ENCODE measurements at regions not wholly inside any gene's neighbourhood (a gene's known extent, or its start where the extent isn't known, plus 50 kb on each side); places are given as distances from the start of the nearest gene placed in this dataset.
A peak's percentile ranks its signal among the peaks of the same experiment; 100 is the strongest.

- H3K36me3 ChIP-seq (ENCODE audit: insufficient read depth, low read depth, low read length): no peaks in the 10 kb centered on the region
These were observed 510.9 kb downstream of the RPS24 start for GRCh38 chr10:78544423-78545090.

GRCh38 chr10:78545756-78546155 is 512.1 kb downstream of the RPS24 start:
- Histone ChIP-seq H3K4me1 (ENCODE audit: insufficient read depth, low read length) (peaks cover 8% of the 10 kb centered on the region), H3K27me3 (ENCODE audit: insufficient read depth, low read length) (peaks cover 32% of the 10 kb centered on the region), H3K9ac (ENCODE audit: low read depth, low read length) (no peak overlapping the region), H3K36me3 (ENCODE audit: insufficient read depth, low read depth, low read length) (no peaks in the 10 kb centered on the region), H3K27ac (ENCODE audit: low read length) (no peak overlapping the region), H3K4me3 (ENCODE audit: low read length) (no peak overlapping the region), H3K9me3 (ENCODE audit: insufficient read depth, low read depth, low read length) (no peaks in the 10 kb centered on the region)

More at GRCh38 chr10:78544423-78545090, 510.9 kb downstream of the RPS24 start:
- Histone ChIP-seq H3K4me3 (ENCODE audit: low read length) (no peak overlapping the region), H3K9me3 (ENCODE audit: insufficient read depth, low read depth, low read length) (no peaks in the 10 kb centered on the region), H3K27me3 (ENCODE audit: insufficient read depth, low read length) (peaks cover 20% of the 10 kb centered on the region; the same call in 1 of the 2 replicates), H3K9ac (ENCODE audit: low read depth, low read length) (no peak overlapping the region), H3K4me1 (ENCODE audit: insufficient read depth, low read length) (peaks cover 4% of the 10 kb centered on the region; the same call in 1 of the 2 replicates), H3K27ac (ENCODE audit: low read length) (no peak overlapping the region)

- Histone ChIP-seq H3K4me1 (ENCODE audit: insufficient read depth, low read length) (peaks cover 22% of the 10 kb centered on the region), H3K4me3 (ENCODE audit: low read length) (no peak overlapping the region), H3K27ac (ENCODE audit: low read length) (no peak overlapping the region), H3K27me3 (ENCODE audit: insufficient read depth, low read length) (peaks cover 35% of the 10 kb centered on the region), H3K36me3 (ENCODE audit: insufficient read depth, low read depth, low read length) (no peaks in the 10 kb centered on the region), H3K9me3 (ENCODE audit: insufficient read depth, low read depth, low read length) (no peaks in the 10 kb centered on the region), H3K9ac (ENCODE audit: low read depth, low read length) (no peak overlapping the region)
These were observed 513.7 kb downstream of the RPS24 start for GRCh38 chr10:78547397-78547796.

GRCh38 chr10:78547905-78548304 is 514.2 kb downstream of the RPS24 start:
- H3K27ac ChIP-seq (ENCODE audit: low read length): no peak overlapping the region
- no peak overlapping the region for H3K4me3 ChIP-seq (ENCODE audit: low read length)

GRCh38 chr10:78548369-78548768 is 514.7 kb downstream of the RPS24 start:
- peaks cover 35% of the 10 kb centered on the region for H3K27me3 ChIP-seq (ENCODE audit: insufficient read depth, low read length)
- no peak overlapping the region for H3K4me3 ChIP-seq (ENCODE audit: low read length)
- no peaks in the 10 kb centered on the region for H3K36me3 ChIP-seq (ENCODE audit: insufficient read depth, low read depth, low read length)
- no peaks in the 10 kb centered on the region for H3K9me3 ChIP-seq (ENCODE audit: insufficient read depth, low read depth, low read length)
- no peak overlapping the region for H3K27ac ChIP-seq (ENCODE audit: low read length)
- no peak overlapping the region for H3K9ac ChIP-seq (ENCODE audit: low read depth, low read length)
- peaks cover 26% of the 10 kb centered on the region for H3K4me1 ChIP-seq (ENCODE audit: insufficient read depth, low read length)

More at GRCh38 chr10:78547905-78548304, 514.2 kb downstream of the RPS24 start:
- no peaks in the 10 kb centered on the region for H3K36me3 ChIP-seq (ENCODE audit: insufficient read depth, low read depth, low read length)
- no peaks in the 10 kb centered on the region for H3K9me3 ChIP-seq (ENCODE audit: insufficient read depth, low read depth, low read length)
- H3K9ac ChIP-seq (ENCODE audit: low read depth, low read length): no peak overlapping the region
- H3K4me1 ChIP-seq (ENCODE audit: insufficient read depth, low read length): peaks cover 26% of the 10 kb centered on the region
- peaks cover 35% of the 10 kb centered on the region for H3K27me3 ChIP-seq (ENCODE audit: insufficient read depth, low read length)

- H3K36me3 ChIP-seq (ENCODE audit: insufficient read depth, low read depth, low read length): no peaks in the 10 kb centered on the region
These were observed 515.7 kb downstream of the RPS24 start for GRCh38 chr10:78549140-78549935.

DNA sequence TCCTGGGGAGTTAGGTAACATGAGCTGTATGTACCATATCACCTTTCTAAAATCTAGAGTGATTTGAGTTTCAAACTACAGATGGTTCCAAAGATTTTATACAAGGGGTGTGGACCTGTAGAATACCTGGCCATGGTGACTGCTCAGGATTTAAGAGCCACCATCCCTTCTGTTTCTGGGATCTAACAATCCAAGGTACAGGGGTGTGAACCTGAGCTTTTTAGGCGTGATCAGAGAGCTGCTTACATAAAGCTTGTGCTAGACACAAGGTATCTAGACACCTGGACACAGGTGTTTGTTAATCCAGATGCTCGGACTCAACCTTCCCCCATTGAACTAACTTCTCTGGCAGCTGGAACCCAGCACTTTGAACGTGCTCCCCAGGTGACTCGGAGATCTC is 516.4 kb downstream of the RPS24 start:
- Histone ChIP-seq H3K36me3 (ENCODE audit: insufficient read depth, low read depth, low read length) (no peaks in the 10 kb centered on the region), H3K9ac (ENCODE audit: low read depth, low read length) (no peak overlapping the region), H3K9me3 (ENCODE audit: insufficient read depth, low read depth, low read length) (no peaks in the 10 kb centered on the region), H3K27me3 (ENCODE audit: insufficient read depth, low read length) (peaks cover 35% of the 10 kb centered on the region), H3K4me1 (ENCODE audit: insufficient read depth, low read length) (peaks cover 22% of the 10 kb centered on the region), H3K27ac (ENCODE audit: low read length) (no peak overlapping the region), H3K4me3 (ENCODE audit: low read length) (no peak overlapping the region)

More at GRCh38 chr10:78549140-78549935, 515.7 kb downstream of the RPS24 start:
- no peak overlapping the region for H3K9ac ChIP-seq (ENCODE audit: low read depth, low read length)
- H3K27me3 ChIP-seq (ENCODE audit: insufficient read depth, low read length): peaks cover 35% of the 10 kb centered on the region
- peaks cover 22% of the 10 kb centered on the region for H3K4me1 ChIP-seq (ENCODE audit: insufficient read depth, low read length)
- no peak overlapping the region for H3K4me3 ChIP-seq (ENCODE audit: low read length)
- H3K27ac ChIP-seq (ENCODE audit: low read length): no peak overlapping the region
- H3K9me3 ChIP-seq (ENCODE audit: insufficient read depth, low read depth, low read length): no peaks in the 10 kb centered on the region

GRCh38 chr10:78550716-78551115 is 517.1 kb downstream of the RPS24 start:
- Histone ChIP-seq H3K4me1 (ENCODE audit: insufficient read depth, low read length) (peaks cover 27% of the 10 kb centered on the region), H3K9me3 (ENCODE audit: insufficient read depth, low read depth, low read length) (no peaks in the 10 kb centered on the region), H3K4me3 (ENCODE audit: low read length) (peak overlapping the region; percentile 7; the same call in 1 of the 2 replicates), H3K36me3 (ENCODE audit: insufficient read depth, low read depth, low read length) (no peaks in the 10 kb centered on the region), H3K27me3 (ENCODE audit: insufficient read depth, low read length) (peaks cover 35% of the 10 kb centered on the region), H3K27ac (ENCODE audit: low read length) (no peak overlapping the region), H3K9ac (ENCODE audit: low read depth, low read length) (peak overlapping the region; percentile 21; the same call in 1 of the 2 replicates)

GRCh38 chr10:78551184-78552005 is 517.4 kb upstream of the ZMIZ1 start:
- H3K4me3 ChIP-seq (ENCODE audit: low read length): peak overlapping the region; percentile 31; the same call in 1 of the 2 replicates
- peaks cover 27% of the 10 kb centered on the region for H3K4me1 ChIP-seq (ENCODE audit: insufficient read depth, low read length)
- no peak overlapping the region for H3K27ac ChIP-seq (ENCODE audit: low read length)
- H3K9me3 ChIP-seq (ENCODE audit: insufficient read depth, low read depth, low read length): no peaks in the 10 kb centered on the region
- H3K36me3 ChIP-seq (ENCODE audit: insufficient read depth, low read depth, low read length): no peaks in the 10 kb centered on the region
- H3K27me3 ChIP-seq (ENCODE audit: insufficient read depth, low read length): peaks cover 35% of the 10 kb centered on the region
- H3K9ac ChIP-seq (ENCODE audit: low read depth, low read length): peak overlapping the region; percentile 68; the same call in 1 of the 2 replicates

- Histone ChIP-seq H3K27ac (ENCODE audit: low read length) (no peak overlapping the region), H3K9ac (ENCODE audit: low read depth, low read length) (peak overlapping the region; percentile 68; the same call in 1 of the 2 replicates)
These were observed 516.4 kb upstream of the ZMIZ1 start for GRCh38 chr10:78552261-78552811.

DNA sequence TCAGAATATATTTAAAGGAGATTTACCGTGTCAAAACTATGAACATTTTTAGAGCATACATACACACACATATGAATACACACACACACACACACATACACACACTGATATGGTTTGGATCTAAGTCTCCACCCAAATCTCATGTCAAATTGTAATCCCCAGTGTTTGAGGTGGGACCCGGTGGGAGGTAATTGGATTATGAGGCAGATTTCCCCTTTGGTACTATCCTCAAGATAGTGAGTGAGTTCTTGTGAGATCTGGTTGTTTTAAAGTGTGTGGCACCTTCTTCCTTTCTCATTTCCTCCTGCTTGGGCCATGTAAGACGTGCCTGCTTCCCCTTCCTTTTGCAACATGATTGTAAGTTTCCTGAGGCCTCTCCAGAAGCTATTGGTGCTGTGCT is 515.0 kb upstream of the ZMIZ1 start:
- peaks cover 27% of the 10 kb centered on the region for H3K4me1 ChIP-seq (ENCODE audit: insufficient read depth, low read length)
- peaks cover 21% of the 10 kb centered on the region for H3K27me3 ChIP-seq (ENCODE audit: insufficient read depth, low read length)
- H3K36me3 ChIP-seq (ENCODE audit: insufficient read depth, low read depth, low read length): no peaks in the 10 kb centered on the region
- H3K27ac ChIP-seq (ENCODE audit: low read length): no peak overlapping the region
- H3K9me3 ChIP-seq (ENCODE audit: insufficient read depth, low read depth, low read length): no peaks in the 10 kb centered on the region
- H3K4me3 ChIP-seq (ENCODE audit: low read length): no peak overlapping the region
- no peak overlapping the region for H3K9ac ChIP-seq (ENCODE audit: low read depth, low read length)

More at GRCh38 chr10:78552261-78552811, 516.4 kb upstream of the ZMIZ1 start:
- Histone ChIP-seq H3K36me3 (ENCODE audit: insufficient read depth, low read depth, low read length) (no peaks in the 10 kb centered on the region), H3K27me3 (ENCODE audit: insufficient read depth, low read length) (peaks cover 35% of the 10 kb centered on the region), H3K4me3 (ENCODE audit: low read length) (no peak overlapping the region; the same call in 1 of the 2 replicates), H3K4me1 (ENCODE audit: insufficient read depth, low read length) (peaks cover 27% of the 10 kb centered on the region), H3K9me3 (ENCODE audit: insufficient read depth, low read depth, low read length) (no peaks in the 10 kb centered on the region)

Data from iPS-20b (cell line).